NCI-H2171 treated with DMSO at 0.1 percent for 48 hours (cell line): ENCODE measurements at regions not wholly inside any gene's neighbourhood (a gene's known extent, or its start where the extent isn't known, plus 50 kb on each side); places are given as distances from the start of the nearest gene placed in this dataset.
"Not testable (repeated sequence)": the region's sequence is repeated elsewhere in the genome, so short reads cannot be mapped to it uniquely, and the experiment has no call there.

Experiments used
- DNase-seq: peaks from one replicate; lab custom pipeline; 2025; lab: John Stamatoyannopoulos, UW

DNA sequence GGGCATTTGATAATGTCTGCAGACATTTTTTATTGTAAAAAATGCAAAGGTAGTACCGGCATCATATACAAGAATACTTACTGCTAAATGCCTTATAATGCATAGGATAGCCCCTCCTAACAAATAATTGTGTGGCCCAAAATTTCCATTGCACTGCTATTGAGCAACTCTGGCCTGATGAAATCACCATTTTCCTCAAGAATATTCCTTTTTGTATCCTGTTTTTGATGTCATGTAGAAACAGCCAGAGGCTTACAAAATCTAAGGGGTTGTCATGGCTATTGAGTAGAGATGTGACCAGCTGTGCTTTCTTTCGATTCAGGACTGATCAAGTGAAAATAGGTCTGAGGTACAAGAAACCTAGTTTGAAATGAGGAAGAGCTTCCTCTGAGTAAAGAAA, 854.3 kb downstream of the KCNA4 start:
- no peak for DNase-seq

DNA sequence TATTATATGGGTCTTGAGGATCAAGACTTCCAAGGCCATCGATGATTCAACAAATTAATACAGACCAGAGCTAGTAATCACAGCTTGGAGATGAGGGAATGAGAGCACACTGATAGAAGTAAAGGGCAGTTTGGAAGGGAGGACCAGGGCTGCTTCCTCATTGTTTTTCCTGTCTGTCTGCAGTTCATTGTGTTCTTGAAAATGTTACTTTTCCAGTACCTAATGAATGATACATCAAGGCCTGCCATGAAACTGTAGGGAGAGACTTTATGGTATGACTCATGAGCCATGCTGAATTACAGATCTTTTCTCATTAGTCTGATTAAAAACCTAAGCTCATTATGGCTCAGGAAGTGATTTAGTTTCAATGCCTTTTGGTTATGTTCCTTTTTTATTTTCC, 855.6 kb downstream of the KCNA4 start:
- no peak for DNase-seq

GRCh38 chr11:29159552-29160465, 857.0 kb downstream of the KCNA4 start:
- DNase-seq: peak; percentile 58

GRCh38 chr11:29153078-29153477, 863.8 kb downstream of the KCNA4 start:
- no peak for DNase-seq

GRCh38 chr11:29142573-29142972, 874.3 kb downstream of the KCNA4 start:
- not testable (repeated sequence) for DNase-seq

DNA sequence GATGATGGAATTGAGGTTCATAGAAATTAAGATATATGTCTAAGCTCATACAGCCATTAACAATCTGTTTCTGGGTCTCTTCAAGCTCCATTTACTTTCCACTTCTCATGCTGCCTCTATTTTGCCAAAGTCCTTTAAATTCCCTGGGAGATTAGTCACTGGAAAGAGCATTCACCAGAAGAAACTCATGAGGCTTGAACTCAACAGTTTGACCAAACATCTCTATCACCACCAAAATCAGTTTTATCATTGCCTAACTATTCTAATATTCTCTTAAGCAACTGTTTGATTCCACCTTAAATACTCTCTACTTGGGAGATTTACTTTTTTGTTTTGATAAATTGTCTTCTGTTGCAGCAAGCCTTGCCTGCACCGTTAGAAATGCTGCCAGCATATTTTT, 881.3 kb downstream of the KCNA4 start:
- no peak for DNase-seq

GRCh38 chr11:29131055-29131454, 885.8 kb downstream of the KCNA4 start:
- no peak for DNase-seq

DNA sequence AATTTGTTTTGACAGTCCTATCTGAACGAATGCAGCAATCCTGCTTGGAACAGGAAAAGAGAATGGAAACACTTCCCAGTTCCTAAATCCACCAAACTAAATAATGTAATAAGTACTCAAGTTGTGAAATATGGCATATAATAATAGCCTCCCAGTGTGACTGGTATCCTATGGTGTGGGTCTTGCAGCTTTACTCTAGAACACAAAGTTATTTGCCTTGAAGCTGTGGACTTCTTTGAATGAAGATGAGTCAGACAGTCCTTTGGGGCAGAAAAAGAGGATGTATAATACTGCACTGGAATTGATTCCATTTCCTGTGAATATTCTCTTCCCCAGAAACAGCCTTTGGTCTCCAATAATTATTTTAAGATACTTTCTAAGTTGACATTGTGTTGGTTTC, 887.0 kb downstream of the KCNA4 start:
- no peak for DNase-seq

DNA sequence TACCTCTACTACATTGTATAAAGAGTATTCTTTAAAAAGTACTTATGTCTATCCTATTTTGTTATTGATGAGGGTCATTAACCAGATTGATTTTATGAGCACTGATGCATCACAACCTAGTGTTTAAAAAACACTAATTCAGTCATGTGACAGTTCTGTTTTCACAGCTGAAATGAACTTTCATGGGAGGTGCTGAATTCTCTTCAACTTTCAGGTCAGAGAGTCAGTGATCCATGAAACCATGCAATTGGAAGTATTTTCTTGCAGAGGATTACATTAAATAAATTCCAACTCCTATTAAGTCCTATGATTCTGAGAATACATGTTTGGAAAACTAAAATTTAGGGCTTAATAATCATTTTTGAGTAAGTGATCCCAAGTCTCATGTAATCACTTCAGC, 889.4 kb downstream of the KCNA4 start:
- DNase-seq: no peak

GRCh38 chr11:29125606-29126005, 891.2 kb downstream of the KCNA4 start:
- no peak for DNase-seq

- no peak for DNase-seq
These were observed 892.4 kb downstream of the KCNA4 start for GRCh38 chr11:29124470-29124869.

- DNase-seq: no peak
These were observed 896.9 kb downstream of the KCNA4 start for GRCh38 chr11:29119707-29120618.

DNA sequence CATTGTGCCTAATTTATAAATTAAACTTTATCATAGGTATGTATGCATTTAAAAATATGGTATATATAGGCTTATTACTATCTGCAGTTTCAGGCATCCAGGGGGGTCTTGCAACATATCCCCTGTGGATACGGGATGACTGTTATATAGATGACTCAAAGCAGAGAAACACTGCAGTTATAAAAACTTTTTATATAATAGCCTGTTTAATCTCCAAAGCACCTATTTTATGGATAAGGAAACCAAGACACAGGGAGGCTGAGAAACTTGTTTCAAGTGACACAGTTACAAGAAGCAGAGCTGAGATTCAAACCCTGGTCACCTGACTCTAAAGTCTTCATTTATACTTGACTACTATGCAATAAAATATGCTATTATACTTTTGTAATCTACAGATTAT, 897.7 kb downstream of the KCNA4 start:
- no peak for DNase-seq

- no peak for DNase-seq
These were observed 915.9 kb downstream of the KCNA4 start for GRCh38 chr11:29100967-29101366.

DNA sequence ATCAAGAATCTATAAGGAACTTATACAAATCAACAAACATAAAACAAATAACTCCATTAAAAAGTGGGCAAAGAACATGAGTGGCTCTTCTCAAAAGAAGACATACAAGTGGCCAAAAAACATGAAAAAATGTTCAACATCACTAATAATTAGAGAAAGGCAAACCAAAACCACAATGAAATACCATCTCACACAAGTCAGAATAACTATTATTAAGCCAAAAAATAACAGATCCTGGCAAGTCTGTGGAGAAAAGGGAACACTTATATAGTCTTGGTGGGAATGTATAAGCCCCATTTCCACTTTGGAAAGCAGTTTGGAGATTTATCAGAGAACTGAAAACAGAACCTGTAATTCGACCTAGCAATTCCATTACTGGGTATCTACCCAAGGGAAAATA, 921.0 kb downstream of the KCNA4 start:
- DNase-seq: no peak

- DNase-seq: no peak
These were observed 923.3 kb downstream of the KCNA4 start for GRCh38 chr11:29093416-29094120.

GRCh38 chr11:29087200-29087812, 929.5 kb downstream of the KCNA4 start:
- no peak for DNase-seq

- no peak for DNase-seq
These were observed 941.1 kb downstream of the KCNA4 start for GRCh38 chr11:29075726-29076125.

- no peak for DNase-seq
These were observed 953.0 kb downstream of the KCNA4 start for GRCh38 chr11:29063630-29064361.

- no peak for DNase-seq
These were observed 953.3 kb downstream of the METTL15 start for GRCh38 chr11:29061452-29061851.

DNA sequence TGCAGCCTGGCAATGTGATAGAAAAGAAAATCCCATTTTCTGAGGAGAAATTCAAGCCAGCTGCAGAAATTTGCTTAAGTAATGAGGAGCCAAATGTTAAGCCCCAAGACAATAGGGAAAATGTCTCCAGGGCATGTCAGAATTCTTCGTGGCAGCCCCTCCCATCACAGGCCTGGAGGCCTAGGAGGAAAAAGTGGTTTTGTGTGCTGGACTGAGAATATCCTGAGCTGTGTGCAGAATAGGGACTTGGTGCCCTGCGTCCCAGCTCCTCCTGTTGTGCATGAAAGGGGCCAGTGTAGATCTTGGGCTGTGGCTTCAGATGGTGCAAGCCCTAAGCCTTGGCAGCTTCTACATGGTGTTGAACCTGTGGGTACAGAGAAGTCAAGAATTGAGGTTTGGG, 948.3 kb downstream of the METTL15 start:
- DNase-seq: not testable (repeated sequence)
